ENCODE measurements at regions not wholly inside any gene's neighbourhood (a gene's known extent, or its start where the extent isn't known, plus 50 kb on each side); places are given as distances from the start of the nearest gene placed in this dataset.

DNA sequence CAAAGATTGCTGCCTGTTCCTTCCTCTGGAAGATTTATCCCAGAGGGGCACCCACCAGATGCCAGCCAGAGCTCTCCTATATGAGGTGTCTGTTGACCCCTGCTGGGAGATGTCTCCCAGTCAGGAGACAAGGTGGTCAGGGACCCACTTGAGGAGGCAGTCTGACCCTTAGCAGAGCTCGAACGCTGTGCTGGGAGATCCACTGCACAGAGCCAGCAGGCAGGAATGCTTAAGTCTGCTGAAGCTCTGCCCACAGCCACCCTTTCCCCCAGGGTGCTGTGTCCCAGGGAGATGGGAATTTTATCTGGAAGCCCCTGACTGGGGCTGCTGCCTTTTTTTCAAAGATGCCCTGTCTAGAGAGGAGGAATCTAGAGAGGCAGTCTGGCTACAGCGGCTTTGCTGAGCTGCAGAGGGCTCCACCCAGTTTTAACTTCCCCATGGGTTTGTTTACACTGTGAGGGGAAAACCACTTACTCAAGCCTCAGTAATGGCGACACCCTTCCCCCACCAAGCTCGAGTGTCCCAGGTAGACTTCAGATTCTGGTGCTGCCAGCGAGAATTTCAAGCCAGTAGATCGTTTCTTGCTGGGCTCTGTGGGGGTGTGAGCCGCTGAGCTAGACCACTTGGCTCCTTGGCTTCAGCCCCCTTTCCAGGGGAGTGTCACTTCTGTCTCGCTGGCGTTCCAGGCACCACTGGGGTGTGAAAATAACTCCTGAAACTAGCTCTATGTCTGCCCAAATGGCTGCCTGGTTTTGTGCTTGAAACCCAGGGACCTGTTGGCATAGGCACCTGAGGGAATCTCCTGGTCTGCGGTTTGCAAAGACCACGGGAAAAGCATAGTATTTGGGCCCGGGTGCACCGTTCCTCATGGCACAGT lies 51.1 kb upstream of the PDC start:
- DNase-seq (peak in 1 of 2 donors; percentile 12), ATAC-seq (no peak)
- intact Hi-C loops (cut with DNase I, micrococcal nuclease) = no loop called here
